Ecto neural progenitor cell (in vitro differentiated cells): ENCODE measurements at regions not wholly inside any gene's neighbourhood (a gene's known extent, or its start where the extent isn't known, plus 50 kb on each side); places are given as distances from the start of the nearest gene placed in this dataset.

ENCODE experiments used
- DNase-seq: peaks from one replicate; pipeline ENCODE4 v3.0.0-alpha.2; 2018; ENCODE audit warnings: low spot score

DNA sequence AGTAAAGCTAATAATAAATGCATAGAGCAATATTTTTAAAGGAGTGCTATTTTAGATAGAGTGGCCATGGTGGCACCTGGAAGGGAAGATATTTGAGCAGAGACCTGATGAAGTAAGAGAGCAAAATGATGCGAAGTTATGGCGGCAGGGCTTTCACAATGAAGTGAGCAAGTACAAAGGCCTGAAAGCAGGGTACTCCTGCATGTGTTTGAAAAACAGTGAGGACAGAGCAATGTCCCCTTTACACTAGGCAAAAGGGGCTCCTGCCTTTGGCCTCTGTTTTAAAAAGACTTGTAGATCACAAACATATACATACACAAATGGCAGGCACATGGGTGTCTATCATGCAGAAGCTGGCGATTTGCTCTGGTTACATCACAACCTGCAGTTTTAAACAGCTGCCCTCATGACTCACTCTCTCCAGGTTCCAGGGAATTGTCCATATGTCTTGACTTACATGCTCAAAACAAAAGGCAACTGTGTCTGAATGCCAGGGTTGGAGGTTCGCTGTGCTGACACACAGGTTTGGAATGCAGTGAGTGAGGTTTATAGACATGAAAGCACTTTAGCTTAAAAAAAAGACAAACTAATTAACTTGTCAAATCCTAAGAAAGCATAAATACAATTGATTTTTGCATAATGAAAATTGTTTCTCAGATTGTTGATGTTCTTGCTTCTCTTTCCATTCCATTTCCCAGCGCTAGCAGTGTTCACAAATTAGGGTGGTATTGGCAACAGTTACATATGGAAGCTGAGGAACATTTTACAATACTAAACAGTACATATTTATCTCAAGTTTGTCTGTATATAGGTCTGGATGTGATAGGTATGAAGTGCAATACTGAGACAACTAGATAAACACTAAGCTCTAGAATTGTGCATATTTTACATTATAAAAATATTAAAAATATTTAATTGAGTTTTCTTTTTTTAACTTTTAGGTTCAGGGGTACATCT is 313.9 kb downstream of the BARHL2 start:
- peak; percentile 52 for DNase-seq

DNA sequence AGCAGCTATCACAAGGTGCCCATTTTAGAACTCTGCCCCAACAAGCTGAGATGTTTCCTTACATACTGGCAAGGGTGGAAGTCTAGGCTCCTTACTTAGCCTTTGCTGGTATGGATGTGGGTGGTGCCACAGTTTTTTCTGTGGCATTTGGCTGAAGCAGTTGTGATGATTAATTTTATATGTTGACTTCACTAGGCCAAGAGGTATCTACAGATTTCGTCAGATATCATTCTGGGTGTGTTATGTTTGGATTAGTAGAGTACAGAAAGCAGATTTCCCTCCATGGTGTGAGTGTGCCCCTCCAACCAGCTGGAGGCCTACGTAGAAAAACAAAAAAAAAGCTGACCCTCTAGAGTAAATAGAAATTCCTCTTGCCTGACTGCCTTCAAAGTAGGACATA is 317.0 kb downstream of the BARHL2 start:
- no peak for DNase-seq

DNA sequence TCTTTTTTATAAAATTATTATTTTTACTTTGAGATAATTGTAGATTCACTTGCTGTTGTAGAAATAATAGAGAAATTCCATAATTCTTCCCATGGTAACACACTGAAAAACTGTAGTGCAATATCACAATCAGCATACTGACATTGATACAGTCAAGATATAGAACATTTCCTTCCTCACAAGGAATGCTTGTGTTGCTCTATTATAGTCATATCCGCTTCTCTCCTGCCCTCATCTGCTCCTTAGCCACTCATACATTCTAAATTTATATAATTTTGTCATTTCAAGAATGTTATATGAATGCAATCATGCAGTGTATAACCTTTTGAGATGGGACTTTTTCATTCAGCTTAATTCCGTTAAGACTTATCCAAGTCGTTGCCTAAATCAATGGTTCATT is 320.2 kb downstream of the BARHL2 start:
- DNase-seq = no peak

DNA sequence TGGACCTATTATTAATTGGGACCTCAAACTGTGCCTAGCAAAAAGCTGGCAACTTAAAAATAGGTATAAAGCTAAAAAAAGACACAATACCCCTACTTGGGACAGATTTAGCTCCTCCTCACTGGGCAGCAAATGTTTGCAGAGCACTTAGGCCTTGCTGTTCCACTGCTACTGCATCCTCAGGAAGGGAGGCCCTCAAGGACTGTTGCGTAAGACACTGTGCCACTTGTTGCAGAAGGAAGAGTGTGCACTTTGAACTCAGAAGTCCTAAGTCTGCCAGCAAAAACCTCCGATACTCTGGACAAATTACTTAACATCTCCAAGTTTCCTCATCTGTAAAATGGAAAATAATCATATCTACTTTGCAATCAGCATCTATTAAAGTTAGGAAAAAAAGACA is 322.9 kb downstream of the BARHL2 start:
- no peak for DNase-seq

DNA sequence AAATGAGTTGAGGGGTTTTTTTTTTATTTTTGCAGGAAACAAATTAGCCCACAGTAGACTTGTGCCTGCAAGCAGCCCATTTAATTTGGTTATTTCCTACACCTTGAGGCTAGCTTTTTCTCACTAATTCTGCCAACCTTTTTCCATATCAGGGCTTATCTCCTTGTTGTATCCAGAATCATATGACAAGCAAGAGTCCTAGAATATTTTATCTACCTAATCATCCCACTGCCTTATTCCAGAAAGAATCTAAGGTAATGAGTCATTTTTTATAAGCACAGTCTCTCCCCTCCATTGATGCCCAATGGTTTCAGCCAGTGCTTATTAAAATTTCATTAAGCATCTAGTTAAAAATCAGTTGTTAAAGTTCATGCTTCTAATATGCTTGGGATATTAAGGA is 324.1 kb downstream of the BARHL2 start:
- DNase-seq = no peak

DNA sequence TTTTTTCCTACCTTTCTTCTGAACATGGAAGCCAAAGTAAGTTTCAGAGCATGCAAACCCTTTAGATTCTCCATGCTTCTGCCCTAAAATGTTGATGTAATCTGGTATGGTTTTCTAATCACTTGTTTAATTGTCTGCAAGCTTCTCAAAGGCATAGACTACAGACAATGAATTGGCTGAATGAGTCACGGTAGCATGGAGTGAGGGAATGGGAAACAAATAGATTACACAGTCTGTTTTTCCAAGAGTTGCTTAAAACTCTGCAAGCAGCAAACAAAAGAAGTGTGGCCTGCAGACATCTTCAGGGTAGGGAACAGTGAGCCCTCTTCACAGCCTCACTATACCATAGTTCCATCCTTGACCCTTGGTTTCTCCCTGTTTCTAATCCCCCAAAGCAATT is 326.0 kb downstream of the BARHL2 start:
- no peak for DNase-seq

DNA sequence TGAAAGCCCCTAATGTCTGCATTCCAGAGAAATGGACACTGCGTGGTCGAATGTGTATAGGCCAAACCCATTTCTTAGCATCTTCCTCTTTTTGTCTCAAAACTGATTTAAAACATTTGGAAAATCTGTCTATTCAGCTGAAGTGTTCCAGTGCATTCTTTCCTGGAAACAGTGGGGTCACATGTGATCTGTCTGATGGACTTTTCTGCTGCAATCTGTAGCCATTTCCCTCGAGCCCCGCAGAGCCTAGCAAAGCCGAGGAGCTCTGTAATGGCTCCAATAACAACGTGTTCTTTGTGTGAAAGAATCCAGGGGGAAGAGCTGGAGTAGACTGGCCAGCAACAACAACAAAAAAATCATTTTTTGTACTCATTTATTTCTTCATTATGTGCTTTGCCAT is 329.3 kb downstream of the BARHL2 start:
- DNase-seq = no peak

DNA sequence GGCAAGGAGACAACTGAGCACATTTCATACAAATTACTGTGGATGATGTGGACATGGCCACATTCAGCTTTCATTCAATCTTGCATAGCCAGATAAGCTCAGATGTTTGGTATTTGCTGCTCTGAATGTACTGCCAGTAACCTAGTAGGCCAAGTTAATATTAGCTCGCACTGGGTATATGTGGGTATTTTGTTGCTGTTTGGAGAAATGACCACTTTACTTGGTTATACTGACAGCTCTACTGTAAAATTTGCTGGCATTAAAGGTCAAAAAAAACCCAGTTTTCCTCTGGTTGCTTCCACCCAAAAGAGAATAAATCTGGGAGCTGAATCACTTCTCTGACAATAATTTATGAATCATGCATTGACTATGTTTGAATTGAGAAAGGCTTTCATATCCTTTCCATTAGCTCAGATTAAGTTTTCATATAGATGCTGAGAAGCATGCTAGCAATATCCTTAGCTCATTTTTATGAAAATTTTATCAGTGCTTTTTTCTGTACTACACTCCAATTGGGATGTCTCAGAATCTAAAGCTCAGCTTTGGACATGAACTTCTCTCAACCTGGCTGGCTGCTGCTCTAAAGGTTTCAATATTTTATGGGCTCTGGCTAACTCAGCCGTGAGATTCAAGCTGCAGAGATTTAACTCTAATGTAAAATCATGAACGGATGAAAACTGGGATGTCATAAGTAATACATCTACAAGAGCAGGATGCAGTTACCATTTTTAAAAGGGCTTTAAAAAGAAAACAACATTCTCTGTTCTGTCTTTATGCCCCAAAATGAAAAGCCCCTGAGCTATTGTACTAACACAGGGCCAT is 330.0 kb downstream of the BARHL2 start:
- DNase-seq = no peak

DNA sequence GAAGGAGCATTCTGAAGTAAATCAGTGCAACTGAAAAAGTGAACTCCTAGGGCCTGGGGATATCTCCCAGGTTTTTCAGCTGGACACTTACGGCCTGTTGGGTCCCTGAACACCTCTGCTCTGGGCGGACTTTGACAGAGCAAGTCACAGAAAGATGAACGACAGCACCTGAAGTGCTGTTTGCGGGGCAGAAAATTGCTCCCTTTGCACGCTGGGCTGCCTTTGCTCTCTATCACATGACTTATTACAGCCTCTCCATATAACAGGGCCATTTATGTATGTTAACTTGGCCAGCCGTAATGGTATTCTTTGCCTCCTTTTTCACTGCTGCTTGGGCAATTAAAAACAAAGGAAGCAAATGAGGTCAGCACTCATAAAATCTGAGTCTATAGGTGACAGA is 332.9 kb downstream of the BARHL2 start:
- no peak for DNase-seq

DNA sequence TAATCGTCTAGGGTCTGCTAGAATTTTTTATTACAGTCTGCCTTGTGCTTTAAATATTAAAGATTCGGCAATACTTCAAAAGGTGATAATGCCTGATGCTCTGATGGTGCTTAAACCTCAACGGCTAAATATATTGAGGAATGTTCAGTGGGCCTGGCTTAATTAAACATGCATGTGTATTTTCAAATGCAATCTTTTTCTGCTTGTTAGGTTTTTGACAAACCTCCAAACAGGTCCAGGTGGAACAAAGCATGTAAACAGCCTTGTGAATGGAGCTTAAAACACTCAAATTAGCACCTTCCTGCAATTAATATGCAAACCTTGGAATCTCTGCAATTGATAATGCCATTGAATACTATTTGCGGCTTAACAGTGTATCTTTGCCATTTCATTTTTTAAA is 334.9 kb downstream of the BARHL2 start:
- no peak for DNase-seq

DNA sequence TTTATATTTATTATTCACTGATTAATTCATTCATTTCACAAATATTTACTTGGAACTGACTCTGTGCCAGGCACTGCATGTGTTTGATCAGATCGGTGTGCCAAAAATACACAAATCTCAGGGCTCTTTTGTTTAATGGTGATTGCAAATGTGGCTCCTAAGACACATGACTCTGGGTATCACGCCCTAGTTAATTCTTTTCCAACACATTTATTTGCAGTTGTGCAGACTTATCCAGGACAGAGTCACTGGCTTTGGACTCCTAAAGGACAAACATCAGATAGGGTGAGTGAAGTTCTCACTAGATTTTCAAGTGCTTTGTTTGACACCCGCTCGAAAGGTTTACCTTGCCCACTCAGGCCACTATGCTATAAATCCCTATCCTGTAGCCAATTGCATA is 335.5 kb downstream of the BARHL2 start:
- no peak for DNase-seq

DNA sequence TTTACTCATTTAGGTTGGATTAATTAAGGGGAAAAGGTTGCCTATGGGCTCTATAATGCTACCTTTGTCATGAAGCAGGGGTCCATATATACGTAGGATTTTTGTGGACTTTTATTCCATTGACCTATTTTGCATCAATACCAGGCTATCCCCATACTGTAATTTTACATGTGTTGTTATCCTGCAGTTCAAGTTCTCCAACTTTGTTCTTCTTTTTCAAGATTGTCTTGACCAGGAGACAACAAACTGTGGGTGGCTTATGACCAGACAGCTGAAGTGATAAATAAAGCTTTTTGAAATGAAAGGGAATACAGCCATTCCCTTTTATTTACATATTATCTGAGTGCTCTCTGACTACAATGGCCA is 345.7 kb downstream of the BARHL2 start:
- no peak for DNase-seq

DNA sequence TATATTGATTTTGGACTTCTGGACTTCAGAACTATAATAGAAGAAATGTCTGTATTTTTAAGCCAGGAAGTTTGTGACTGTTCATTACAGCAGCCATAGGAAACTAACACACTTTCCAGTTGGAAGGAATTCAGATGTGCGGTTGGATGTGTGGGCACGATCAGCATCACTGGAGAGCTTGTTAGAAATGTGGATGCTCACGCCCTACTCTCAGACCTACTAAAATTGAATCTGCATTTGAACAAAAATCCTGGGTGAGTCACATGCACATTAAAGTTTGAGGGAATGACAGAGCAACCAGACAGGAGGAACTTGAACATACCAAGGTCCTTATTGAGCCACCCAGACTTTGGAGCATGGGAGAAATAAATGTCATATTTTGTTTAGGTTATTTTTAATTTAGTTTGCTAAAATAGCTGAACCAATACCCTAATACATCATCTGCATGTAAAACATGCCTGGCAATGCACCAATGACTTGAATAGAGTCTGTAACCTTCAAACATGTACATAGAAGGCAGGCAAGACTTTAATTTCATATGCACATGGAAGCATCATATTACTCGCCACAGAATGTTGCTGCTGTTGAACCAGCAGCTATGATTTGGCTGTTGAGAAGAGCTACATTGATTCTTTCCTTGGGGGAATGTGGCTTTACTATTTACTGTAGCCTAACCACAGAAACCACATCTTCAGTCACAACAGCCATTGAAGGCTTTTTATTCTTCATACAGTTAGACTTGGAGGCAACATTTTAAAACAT is 346.2 kb downstream of the BARHL2 start:
- DNase-seq = no peak

DNA sequence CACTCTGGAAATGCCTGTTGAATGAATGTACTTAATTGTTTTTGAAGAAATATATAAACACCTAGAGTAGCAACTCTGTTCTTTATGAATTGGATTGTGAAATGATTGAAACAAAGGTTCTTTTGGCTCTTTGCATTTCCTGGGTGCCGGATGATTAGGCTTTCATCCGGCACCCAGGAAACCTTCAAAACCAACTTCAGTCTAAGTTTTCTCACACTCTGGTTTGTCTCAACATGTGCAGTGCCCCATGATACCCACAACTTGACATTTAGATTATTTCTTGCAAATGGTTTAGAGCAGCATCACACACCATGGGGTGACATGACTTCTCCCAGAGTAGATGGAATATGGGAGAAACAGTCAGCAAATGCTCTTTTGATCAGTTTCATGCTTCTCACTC is 354.9 kb downstream of the BARHL2 start:
- no peak for DNase-seq

DNA sequence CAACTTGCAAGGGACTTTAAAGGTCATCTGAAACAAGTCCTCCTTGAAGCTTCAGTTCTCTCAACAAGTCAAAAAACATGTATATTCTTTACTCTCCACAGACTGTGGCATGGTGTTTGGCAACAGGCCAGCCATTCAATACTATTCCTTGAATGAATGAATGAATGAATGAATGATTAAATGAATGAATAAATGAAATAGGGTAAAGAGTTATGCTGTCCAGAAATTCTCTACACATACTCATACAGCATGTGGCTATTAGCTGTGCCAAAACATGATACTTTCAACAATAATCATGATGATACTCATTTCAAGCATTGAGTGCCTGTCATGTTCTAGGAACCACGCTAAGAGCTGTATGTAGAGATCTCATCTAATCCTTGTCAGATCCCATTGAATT is 356.1 kb downstream of the BARHL2 start:
- no peak for DNase-seq

DNA sequence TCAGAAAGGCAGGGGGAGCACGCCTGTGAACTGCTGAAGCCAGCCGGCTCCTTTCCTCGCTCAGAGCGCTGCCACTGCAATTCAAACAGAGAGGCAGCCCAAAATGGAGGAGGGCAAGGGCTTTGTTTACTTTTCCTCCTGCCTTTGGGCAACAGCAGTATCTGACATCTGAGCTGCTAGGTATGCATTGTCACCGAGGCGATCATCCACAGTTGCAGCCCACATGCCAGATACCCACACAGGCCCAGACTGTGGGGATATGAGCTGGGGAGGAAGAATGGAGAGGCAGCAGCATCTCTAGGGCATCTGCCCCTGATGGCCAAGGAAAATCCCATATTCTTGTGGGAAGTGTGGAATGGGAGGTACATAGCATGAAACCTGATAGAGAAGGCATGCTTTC is 357.1 kb downstream of the BARHL2 start:
- DNase-seq = no peak

DNA sequence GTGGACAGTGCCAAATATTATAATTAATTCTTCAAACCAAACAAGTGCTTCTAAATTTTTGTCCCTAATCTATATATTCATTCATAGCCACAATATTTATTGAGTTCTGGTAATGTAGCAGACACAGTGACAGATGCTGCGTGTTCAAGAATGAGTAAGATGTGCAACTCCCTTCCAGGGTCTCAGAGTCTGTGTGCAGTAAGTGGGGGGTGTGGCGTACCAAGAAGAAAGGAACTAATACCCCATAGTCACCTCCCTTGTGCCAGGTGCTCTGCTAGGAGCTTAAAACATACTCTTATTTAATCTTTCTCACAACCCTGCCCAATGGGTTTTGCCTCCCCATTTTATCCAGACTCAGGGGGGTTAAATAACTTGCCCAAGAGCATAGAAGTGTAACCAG is 358.7 kb downstream of the BARHL2 start:
- no peak for DNase-seq

DNA sequence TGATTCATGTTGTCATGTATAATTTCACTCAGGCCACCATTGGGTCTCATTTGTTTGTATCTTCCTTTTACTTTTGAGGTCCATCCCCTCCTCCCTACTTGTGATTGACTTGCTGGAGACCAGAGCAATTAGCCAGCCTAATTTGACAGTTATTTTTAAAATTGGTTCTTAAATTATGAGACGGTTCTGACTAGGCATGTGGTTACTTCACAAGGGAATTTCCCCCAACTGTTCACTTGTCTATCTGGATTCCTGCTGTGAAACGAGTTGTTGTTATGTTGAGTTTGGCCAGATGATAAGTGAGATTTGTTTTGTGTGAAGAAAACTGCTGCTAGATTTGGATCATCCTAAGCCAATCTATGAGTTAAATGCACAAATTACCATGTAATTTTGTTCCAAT is 359.1 kb downstream of the BARHL2 start:
- no peak for DNase-seq

DNA sequence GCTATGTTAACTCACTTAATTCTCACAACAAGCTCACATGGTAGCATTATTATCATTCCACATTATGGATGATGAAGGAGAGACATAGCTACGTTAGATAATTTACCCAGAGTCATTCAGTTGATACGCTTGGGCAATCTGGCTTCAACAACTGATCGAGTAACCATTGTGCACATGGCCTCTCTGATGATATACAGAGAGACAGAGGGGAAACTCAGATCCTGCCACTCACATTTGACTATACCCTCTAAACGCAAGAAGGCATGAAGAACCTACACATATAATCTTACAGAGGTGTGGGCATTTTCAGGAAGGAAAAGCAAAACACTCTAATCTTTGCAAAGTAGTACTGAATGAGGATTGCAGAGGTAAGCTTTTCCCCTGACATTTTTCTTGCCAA is 360.1 kb downstream of the BARHL2 start:
- no peak for DNase-seq

DNA sequence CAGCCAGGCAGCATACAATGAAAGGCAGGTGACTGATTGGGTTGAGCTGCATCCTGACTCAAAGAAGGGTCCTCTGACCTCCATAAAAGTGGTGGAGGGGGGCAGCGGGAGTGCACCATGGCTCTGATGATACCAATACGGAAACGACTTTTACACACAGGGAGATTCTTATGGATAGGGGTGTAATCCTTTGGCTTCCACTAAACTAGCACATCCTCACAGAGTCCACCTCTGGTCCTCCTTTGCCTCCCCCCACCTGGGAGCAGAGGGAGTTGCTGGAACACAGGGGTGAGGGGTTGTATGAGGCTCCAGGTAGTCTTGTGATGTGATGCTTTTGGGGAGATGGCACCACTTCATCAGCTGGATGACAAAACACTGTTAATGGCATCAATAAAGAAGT is 361.0 kb downstream of the BARHL2 start:
- no peak for DNase-seq

DNA sequence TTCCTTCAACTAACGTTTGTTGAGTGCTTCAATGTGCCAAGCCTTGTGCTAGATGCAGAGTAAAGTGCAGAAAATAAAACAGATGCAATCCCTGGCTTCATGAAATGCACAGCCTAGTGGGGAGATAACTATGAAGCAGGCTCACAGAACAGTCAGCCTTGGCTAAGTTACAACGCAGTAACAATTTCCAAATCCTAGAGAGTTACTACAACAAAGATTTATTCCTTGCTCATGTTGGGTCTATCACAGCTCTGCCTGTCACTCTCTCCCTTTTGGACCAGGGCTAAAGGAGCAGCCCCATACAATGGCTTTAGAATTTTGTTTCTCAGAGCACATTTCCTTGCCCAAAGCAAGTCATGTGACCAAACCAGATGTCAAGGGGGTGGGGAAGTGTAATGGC is 359.8 kb downstream of the ZNF326 start:
- no peak for DNase-seq

DNA sequence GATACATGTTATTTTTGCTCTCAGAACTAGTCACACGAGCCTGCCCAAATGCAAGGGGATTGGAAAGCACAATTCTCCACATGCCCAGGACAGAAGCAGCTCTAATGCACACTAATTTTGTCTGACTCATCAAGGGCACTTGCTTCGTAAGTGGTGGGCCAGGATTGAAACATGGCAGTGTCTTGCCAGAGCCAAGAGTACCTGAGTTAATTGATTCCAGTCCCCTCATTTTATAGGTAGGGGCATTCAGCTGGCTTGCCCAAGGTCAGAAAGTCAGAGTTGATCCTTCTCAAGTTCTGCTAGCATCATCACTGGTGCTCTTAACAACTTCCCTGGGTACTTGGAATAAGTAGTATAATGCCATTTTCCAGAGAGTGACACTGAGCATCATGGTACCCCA is 356.1 kb downstream of the ZNF326 start:
- no peak for DNase-seq

DNA sequence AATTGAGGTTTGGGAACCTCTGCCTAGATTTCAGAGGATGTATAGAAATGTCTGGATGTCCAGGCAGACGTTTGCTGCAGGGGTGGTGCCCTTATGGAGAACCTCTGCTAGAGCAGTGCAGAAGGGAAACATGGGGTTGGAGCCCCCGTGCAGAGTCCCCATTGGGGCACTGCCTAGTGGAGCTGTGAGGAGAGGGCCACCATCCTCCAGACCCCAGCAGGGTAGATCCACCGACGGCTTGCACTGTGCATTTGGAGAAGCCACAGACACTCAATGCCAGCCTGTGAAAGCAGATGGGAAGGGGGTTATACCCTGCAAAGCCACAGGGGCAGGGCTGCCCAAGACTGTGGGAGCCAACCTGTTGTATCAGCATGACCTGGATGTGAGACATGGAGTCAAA is 354.6 kb downstream of the ZNF326 start:
- no peak for DNase-seq
